ENCODE measurements at regions not wholly inside any gene's neighbourhood (a gene's known extent, or its start where the extent isn't known, plus 50 kb on each side); places are given as distances from the start of the nearest gene placed in this dataset.

DNA sequence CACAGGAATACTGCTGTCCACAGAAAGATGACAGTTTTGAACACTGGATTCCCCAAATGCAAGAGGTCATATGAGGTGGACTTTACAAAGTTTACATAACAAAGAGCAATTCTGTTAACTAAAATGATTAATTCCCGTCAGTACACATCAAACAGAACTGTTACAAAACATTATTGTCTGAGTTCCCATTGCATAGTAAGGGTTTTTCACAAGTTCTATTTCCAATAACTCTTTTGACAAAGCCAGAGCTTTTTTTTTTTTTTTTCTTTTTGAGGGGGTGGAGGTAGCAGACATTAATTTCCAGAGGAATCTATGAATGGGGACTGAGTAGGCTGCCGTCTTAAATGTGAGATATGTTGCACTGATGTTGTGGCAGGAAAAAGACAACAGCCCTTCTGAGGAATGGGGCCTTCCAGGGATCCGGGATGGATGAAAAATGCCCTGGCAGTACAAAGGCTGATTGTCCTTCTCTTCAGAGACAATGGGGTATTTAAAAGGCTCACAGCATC, 178.1 kb upstream of the KBTBD8 start:
- TF ChIP-seq EZH2phosphoT487 (IDR thresholded peaks at IDR 0.05; ENCODE audit: low read length) (no peak), EZH2 (optimal IDR thresholded peaks at IDR 0.05; ENCODE audit: low read depth, low read length) (no peak)
- TF ChIP-seq, protein P1, sequence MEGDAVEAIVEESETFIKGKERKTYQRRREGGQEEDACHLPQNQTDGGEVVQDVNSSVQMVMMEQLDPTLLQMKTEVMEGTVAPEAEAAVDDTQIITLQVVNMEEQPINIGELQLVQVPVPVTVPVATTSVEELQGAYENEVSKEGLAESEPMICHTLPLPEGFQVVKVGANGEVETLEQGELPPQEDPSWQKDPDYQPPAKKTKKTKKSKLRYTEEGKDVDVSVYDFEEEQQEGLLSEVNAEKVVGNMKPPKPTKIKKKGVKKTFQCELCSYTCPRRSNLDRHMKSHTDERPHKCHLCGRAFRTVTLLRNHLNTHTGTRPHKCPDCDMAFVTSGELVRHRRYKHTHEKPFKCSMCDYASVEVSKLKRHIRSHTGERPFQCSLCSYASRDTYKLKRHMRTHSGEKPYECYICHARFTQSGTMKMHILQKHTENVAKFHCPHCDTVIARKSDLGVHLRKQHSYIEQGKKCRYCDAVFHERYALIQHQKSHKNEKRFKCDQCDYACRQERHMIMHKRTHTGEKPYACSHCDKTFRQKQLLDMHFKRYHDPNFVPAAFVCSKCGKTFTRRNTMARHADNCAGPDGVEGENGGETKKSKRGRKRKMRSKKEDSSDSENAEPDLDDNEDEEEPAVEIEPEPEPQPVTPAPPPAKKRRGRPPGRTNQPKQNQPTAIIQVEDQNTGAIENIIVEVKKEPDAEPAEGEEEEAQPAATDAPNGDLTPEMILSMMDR (IDR thresholded peaks at IDR 0.05; ENCODE audit: low read length): no peak
